C4-2B (cell line): ENCODE measurements at regions not wholly inside any gene's neighbourhood (a gene's known extent, or its start where the extent isn't known, plus 50 kb on each side); places are given as distances from the start of the nearest gene placed in this dataset.

Experiments
- H3K27ac ChIP-seq: fragments of 450-650 bp; 2 replicates; pipeline ENCODE4 v1.5.1; 2017
- ZFX ChIP-seq: fragments of 450-650 bp; IDR thresholded peaks from 2 replicates; pipeline ENCODE4 v1.6.1; 2017
- TF ChIP-seq, protein P1 (sequence below): fragments of 450-650 bp; conservative IDR thresholded peaks from 2 replicates; pipeline ENCODE4 v1.5.1; 2017; ENCODE audit warnings: mild to moderate bottlenecking

DNA sequence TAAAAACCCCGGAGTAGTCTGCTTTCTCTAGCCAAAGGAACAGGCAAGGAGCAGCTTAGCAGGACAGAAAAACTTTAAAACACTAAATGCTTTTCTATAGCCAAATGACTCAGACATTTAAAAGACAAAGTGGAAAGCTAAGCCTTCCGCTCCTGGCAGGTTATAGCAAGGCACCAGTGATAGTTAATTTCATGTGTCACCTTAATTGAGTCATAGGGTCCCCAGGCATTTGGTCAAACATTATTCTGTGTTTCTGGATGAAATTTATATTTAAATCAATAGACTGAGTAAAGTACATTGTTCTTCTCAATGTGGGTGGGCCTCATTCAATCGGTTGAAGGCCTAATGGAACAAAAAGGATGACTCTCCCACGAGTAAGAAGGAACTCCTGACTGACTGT lies 885.7 kb upstream of the ADGRL3 start:
- TF ChIP-seq, protein P1, sequence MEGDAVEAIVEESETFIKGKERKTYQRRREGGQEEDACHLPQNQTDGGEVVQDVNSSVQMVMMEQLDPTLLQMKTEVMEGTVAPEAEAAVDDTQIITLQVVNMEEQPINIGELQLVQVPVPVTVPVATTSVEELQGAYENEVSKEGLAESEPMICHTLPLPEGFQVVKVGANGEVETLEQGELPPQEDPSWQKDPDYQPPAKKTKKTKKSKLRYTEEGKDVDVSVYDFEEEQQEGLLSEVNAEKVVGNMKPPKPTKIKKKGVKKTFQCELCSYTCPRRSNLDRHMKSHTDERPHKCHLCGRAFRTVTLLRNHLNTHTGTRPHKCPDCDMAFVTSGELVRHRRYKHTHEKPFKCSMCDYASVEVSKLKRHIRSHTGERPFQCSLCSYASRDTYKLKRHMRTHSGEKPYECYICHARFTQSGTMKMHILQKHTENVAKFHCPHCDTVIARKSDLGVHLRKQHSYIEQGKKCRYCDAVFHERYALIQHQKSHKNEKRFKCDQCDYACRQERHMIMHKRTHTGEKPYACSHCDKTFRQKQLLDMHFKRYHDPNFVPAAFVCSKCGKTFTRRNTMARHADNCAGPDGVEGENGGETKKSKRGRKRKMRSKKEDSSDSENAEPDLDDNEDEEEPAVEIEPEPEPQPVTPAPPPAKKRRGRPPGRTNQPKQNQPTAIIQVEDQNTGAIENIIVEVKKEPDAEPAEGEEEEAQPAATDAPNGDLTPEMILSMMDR = no peak
- no peak for TF ChIP-seq ZFX
- no peak overlapping the region for H3K27ac ChIP-seq

DNA sequence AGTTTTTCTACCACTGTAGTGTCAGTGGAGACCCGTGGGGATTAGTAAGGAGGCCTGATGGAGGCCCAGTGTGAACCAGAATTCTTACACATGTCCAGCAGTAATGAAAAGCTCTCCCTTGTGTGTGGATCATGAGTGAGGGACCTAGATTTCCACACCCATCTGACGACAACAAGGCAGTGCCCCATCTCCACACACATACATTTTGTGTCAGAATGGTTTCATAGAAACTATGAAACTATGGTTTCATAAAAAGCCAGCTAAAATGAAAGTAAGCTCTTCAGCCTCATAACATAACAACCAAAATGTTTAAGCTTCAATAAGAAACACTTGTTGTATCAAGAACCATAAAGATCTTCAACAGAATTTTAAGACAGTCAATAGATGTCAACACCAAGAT lies 884.5 kb upstream of the ADGRL3 start:
- no peak overlapping the region for H3K27ac ChIP-seq
- TF ChIP-seq, protein P1 = no peak
- no peak for TF ChIP-seq ZFX

DNA sequence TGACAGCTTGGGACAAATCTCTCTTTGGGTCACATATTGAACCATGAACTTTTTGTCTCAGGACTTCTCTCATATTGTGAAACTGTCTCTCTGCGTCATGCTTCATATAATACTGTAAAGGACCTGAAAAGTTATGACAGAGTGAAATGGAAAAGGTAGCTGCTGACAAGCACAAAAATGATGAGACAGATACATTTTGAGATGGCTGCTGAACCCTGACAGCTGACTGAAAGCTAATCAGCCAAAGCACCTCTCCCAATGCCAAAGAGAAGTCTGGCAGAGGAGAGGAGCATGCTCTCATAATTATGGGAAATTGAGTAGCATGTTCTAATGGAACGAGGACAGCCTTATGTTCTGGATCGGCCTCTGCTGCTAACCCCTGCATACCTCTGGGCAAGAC lies 873.4 kb upstream of the ADGRL3 start:
- no peak overlapping the region for H3K27ac ChIP-seq
- no peak for TF ChIP-seq ZFX
- TF ChIP-seq, protein P1 = no peak

DNA sequence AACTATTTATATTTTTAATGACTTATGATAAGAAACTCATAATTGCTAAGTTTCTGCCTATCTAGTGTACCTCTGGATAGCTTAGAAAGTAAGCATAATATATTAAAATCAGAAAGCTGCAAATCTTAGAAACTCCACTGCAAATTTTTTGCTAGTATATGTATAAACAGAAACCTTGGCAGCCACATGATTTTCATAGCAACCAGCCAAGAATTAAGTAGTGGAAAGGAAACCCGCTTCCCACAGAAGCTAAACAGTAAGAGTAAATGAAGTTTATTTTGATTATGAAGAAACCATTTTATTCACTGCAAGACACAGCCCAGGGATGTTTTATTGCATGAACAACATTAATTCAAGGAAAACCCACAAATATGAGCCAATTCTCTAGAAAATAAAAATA lies 872.5 kb upstream of the ADGRL3 start:
- TF ChIP-seq, protein P1 = no peak
- TF ChIP-seq ZFX = no peak
- no peak overlapping the region for H3K27ac ChIP-seq

DNA sequence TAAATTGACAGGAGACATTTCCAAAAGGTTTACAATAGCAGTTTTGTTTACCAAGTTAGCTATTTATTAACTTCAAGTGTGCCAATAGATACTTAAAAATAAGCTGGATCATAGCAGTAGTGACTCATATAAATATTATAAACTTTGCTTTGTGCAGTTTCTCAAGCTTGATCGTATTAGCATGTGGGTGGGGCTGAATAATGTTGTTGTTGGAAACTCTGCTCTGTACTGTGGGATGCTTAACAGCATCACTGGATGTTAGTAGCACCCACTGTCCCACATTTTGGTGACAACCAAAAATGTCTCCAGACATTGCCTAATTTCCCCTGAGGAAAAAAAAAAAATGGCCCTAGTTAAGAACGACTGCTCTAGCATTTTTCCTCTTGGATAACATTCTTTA lies 855.2 kb upstream of the ADGRL3 start:
- H3K27ac ChIP-seq = no peak overlapping the region
- TF ChIP-seq ZFX = no peak
- TF ChIP-seq, protein P1 = no peak

DNA sequence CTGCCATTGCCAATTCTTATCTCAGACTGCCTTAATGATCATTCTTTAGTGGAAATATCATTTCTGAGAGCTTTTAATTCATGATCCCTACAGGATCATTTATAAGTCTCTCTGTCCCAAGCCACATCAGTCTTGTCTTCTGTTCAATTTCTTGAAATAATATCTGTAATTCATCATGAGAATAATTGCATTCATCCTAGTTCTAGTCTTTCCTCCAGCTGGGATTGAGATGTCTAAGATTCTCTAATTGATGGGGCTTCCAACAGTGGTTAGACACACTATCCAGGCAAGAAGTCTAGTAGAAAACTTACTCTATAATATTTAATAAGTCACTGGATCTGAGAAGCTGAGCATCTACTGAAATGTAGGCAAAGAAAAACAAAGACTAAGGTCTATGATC lies 854.7 kb upstream of the ADGRL3 start:
- TF ChIP-seq, protein P1 = no peak
- no peak for TF ChIP-seq ZFX
- H3K27ac ChIP-seq = no peak overlapping the region

DNA sequence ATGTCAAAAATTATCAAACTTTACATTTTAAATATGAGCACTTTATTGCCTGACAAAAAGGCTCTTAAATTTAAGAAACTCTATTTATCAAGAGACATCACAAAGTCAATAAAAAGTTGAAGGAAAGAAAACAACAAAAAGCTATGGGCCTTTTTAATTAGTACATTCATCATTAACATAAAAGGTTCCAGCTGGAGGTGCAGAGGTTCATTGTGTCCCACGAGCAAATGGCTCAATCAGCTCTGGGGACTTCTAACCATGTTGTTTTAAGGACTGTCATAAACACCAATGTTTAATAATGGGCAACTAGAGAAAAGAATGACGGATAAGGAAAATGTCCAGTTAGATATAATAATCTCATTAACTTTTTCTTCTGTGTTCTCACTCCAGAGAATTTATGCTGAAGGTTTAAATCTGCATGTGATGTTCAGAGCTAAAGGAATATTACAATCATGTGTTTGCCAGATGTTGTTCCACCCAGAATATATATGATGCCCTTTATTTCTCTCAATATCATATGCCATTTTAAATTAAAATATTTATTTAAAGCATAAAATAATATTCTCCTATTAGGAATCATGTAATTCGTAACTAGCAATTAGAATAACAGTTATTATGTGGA lies 840.3 kb upstream of the ADGRL3 start:
- TF ChIP-seq, protein P1 = no peak
- no peak for TF ChIP-seq ZFX

More for the DNA sequence above, 840.3 kb upstream of the ADGRL3 start:
- H3K27ac ChIP-seq = no peak overlapping the region
